Posterior vena cava (tissue), 2 donors: ENCODE measurements at regions not wholly inside any gene's neighbourhood (a gene's known extent, or its start where the extent isn't known, plus 50 kb on each side); places are given as distances from the start of the nearest gene placed in this dataset.
"Not testable (repeated sequence)": the region's sequence is repeated elsewhere in the genome, so short reads cannot be mapped to it uniquely, and the experiment has no call there.

Source experiments
- DNase-seq: peaks from one replicate; pipeline ENCODE4 v3.0.0-alpha.2; 2020; ENCODE audit warnings: low spot score
- intact Hi-C, 2 donors: fragments of 100-400 bp; cut with DNase I; formaldehyde crosslinking; loops; one replicate each; pipeline versions ENCODE4 v1.14.1 to v1.14.2; 2022 to 2023
- donor health status: DM: yes; HTN: yes; CAD: no.
- donor health status: DM: yes; HTN: yes; CAD: no.

GRCh38 chr1:10947691-10948462 is 64.6 kb upstream of the TARDBP start:
- DNase-seq, result no peak
- intact Hi-C loops, result loop anchor here in 1 of 2 donors (10.0 kb wide), 1 partner anchor 453 kb away; no protein-coding TSS in a partner anchor

GRCh38 chr1:10948463-10948775 is 64.0 kb upstream of the TARDBP start:
- no peak for DNase-seq
- intact Hi-C loops, result loop anchor here in 1 of 2 donors (10.0 kb wide), 1 partner anchor 454 kb away; no protein-coding TSS in a partner anchor

- intact Hi-C loops, result no loop called here
- no peak for DNase-seq
These were observed 61.9 kb upstream of the TARDBP start for GRCh38 chr1:10950316-10951172.

- DNase-seq, intact Hi-C loops: not testable (repeated sequence)
These were observed 61.2 kb upstream of the TARDBP start for GRCh38 chr1:10951298-10951697.

- no peak for DNase-seq
- intact Hi-C loops, result no loop called here
These were observed 60.5 kb upstream of the TARDBP start for GRCh38 chr1:10951961-10952360.

GRCh38 chr1:10953505-10954193 is 58.8 kb upstream of the TARDBP start:
- no peak for DNase-seq
- intact Hi-C loops, result no loop called here

- intact Hi-C loops, result no loop called here
- DNase-seq, result no peak
These were observed 55.3 kb upstream of the TARDBP start for GRCh38 chr1:10957133-10957532.

GRCh38 chr1:10958614-10959013 is 53.8 kb upstream of the TARDBP start:
- intact Hi-C loops, result no loop called here

GRCh38 chr1:10960411-10961299 is 51.8 kb upstream of the TARDBP start:
- DNase-seq, result peak; percentile 93
- intact Hi-C loops, result no loop called here

More at GRCh38 chr1:10958614-10959013, 53.8 kb upstream of the TARDBP start:
- no peak for DNase-seq

- DNase-seq, result no peak
- intact Hi-C loops, result no loop called here
These were observed 51.1 kb upstream of the TARDBP start for GRCh38 chr1:10961300-10961833.

- no peak for DNase-seq
- intact Hi-C loops, result no loop called here
These were observed 50.0 kb upstream of the TARDBP start for GRCh38 chr1:10962483-10962882.
